ENCODE measurements at regions not wholly inside any gene's neighbourhood (a gene's known extent, or its start where the extent isn't known, plus 50 kb on each side); places are given as distances from the start of the nearest gene placed in this dataset.

GRCh38 chr7:26457696-26458327 is 166.2 kb downstream of the SNX10 start:
- no peak overlapping the region for H3K9ac ChIP-seq (ENCODE audit: low read length)
- no peak overlapping the region for H3K4me3 ChIP-seq (replicated peaks in 1 of 2; ENCODE audit: low read depth in 1 of 2, low read length in 2 of 2)
- H4K20me1 ChIP-seq (ENCODE audit: insufficient read depth), result no peaks in the 10 kb centered on the region
- no peak overlapping the region for H3K27ac ChIP-seq (ENCODE audit: low read depth, low read length)
- ATAC-seq, result no peak
- no TSS peak for BruUV-seq (replicated peaks)
- no peaks in the 10 kb centered on the region for H3K27me3 ChIP-seq (ENCODE audit: insufficient read depth, low read length)
- H3K4me2 ChIP-seq (ENCODE audit: low read length), result no peak overlapping the region
- no peaks in the 10 kb centered on the region for H3K36me3 ChIP-seq (ENCODE audit: control insufficient read depth in 1 of 2, insufficient read depth in 2 of 2, low read length in 2 of 2)
- intact Hi-C loops (cut with micrococcal nuclease), result no loop called here
- no peaks in the 10 kb centered on the region for H3K9me2 ChIP-seq (ENCODE audit: insufficient read depth)
- H3K9me3 ChIP-seq (ENCODE audit: control insufficient read depth in 1 of 2, insufficient read depth in 1 of 2, low read depth in 1 of 2, low read length in 2 of 2), result no peaks in the 10 kb centered on the region
- no peaks in the 10 kb centered on the region for H3K79me2 ChIP-seq (ENCODE audit: insufficient read depth, low read length)
- H3K4me1 ChIP-seq (ENCODE audit: control insufficient read depth in 1 of 2, insufficient read depth in 2 of 2, low read length in 2 of 2), result no peaks in the 10 kb centered on the region
- POLR2A ChIA-PET, result no interaction called here
- RAD21 ChIA-PET (ENCODE audit: low non-redundant PET in 1 of 2, low total read pairs in 2 of 2, uncharacterized antibody in 2 of 2, unreplicated experiment in 2 of 2), result no interaction called here
- H2AFZ ChIP-seq (ENCODE audit: low read depth, low read length, poor library complexity, severe bottlenecking), result no peak overlapping the region
- DNase-seq (ENCODE audit: low read depth, low spot score), result no peak
- TF ChIP-seq ZNF274 (IDR thresholded peaks at IDR 0.05; ENCODE audit: low read depth, low read length) (no peak), JUND (IDR thresholded peaks at IDR 0.05) (no peak), YY1 (IDR thresholded peaks at IDR 0.05; ENCODE audit: extremely low read depth, insufficient replicate concordance, low read depth, low read length) (no peak), FOSL1 (IDR thresholded peaks at IDR 0.05; ENCODE audit: low read depth) (no peak), SRF (IDR thresholded peaks at IDR 0.05; ENCODE audit: low read depth) (no peak), EZH2phosphoT487 (IDR thresholded peaks at IDR 0.05; ENCODE audit: borderline replicate concordance) (no peak), TCF7L2 (IDR thresholded peaks at IDR 0.05; ENCODE audit: borderline replicate concordance, extremely low read depth, insufficient read depth, insufficient read length) (no peak), CBX3 (IDR thresholded peaks at IDR 0.05; ENCODE audit: low read depth) (no peak), ZBTB33 (IDR thresholded peaks at IDR 0.05; ENCODE audit: extremely low read depth, insufficient replicate concordance, low read length) (no peak), MAX (IDR thresholded peaks at IDR 0.05) (no peak), RAD21 (IDR thresholded peaks at IDR 0.05; ENCODE audit: low read depth) (no peak)
- TF ChIP-seq, protein P1, sequence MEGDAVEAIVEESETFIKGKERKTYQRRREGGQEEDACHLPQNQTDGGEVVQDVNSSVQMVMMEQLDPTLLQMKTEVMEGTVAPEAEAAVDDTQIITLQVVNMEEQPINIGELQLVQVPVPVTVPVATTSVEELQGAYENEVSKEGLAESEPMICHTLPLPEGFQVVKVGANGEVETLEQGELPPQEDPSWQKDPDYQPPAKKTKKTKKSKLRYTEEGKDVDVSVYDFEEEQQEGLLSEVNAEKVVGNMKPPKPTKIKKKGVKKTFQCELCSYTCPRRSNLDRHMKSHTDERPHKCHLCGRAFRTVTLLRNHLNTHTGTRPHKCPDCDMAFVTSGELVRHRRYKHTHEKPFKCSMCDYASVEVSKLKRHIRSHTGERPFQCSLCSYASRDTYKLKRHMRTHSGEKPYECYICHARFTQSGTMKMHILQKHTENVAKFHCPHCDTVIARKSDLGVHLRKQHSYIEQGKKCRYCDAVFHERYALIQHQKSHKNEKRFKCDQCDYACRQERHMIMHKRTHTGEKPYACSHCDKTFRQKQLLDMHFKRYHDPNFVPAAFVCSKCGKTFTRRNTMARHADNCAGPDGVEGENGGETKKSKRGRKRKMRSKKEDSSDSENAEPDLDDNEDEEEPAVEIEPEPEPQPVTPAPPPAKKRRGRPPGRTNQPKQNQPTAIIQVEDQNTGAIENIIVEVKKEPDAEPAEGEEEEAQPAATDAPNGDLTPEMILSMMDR (IDR thresholded peaks at IDR 0.05 in 2 of 3, conservative IDR thresholded peaks at IDR 0.05 in 1 of 3; ENCODE audit: borderline replicate concordance in 1 of 3, insufficient read depth in 1 of 3, low read depth in 2 of 3, low read length in 2 of 3), result no peak
- TF ChIP-seq, protein P2, sequence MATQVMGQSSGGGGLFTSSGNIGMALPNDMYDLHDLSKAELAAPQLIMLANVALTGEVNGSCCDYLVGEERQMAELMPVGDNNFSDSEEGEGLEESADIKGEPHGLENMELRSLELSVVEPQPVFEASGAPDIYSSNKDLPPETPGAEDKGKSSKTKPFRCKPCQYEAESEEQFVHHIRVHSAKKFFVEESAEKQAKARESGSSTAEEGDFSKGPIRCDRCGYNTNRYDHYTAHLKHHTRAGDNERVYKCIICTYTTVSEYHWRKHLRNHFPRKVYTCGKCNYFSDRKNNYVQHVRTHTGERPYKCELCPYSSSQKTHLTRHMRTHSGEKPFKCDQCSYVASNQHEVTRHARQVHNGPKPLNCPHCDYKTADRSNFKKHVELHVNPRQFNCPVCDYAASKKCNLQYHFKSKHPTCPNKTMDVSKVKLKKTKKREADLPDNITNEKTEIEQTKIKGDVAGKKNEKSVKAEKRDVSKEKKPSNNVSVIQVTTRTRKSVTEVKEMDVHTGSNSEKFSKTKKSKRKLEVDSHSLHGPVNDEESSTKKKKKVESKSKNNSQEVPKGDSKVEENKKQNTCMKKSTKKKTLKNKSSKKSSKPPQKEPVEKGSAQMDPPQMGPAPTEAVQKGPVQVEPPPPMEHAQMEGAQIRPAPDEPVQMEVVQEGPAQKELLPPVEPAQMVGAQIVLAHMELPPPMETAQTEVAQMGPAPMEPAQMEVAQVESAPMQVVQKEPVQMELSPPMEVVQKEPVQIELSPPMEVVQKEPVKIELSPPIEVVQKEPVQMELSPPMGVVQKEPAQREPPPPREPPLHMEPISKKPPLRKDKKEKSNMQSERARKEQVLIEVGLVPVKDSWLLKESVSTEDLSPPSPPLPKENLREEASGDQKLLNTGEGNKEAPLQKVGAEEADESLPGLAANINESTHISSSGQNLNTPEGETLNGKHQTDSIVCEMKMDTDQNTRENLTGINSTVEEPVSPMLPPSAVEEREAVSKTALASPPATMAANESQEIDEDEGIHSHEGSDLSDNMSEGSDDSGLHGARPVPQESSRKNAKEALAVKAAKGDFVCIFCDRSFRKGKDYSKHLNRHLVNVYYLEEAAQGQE (IDR thresholded peaks at IDR 0.05; ENCODE audit: low read depth), result no peak
- CTCF ChIA-PET, result no interaction called here
